ENCODE measurements at regions not wholly inside any gene's neighbourhood (a gene's known extent, or its start where the extent isn't known, plus 50 kb on each side); places are given as distances from the start of the nearest gene placed in this dataset.
A peak's percentile ranks its signal among the peaks of the same experiment; 100 is the strongest.

DNA sequence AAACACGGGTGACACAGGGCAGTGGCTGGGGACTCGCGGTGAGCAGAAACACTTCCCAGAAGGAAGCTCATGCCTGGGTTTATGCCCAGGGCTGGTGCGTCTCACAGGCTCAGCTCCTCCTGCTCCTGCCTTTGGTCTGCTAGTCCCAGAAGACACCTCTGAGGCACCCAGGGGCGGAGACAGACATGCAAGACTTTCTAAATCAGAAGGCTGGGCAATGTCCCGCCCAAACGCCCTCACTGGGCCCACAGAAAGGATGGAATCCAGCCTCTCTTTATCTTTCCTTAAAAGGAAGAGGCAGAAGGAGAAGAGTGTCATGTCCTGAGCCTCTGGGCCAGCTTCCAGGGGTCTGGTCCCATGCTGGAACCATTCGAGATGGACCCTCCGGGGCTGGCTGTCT is 197.7 kb upstream of the RPL38 start:
- Histone ChIP-seq H3K4me1 (ENCODE audit: insufficient read depth, low read length, severe bottlenecking) (no peaks in the 10 kb centered on the region), H3K79me2 (ENCODE audit: insufficient read depth, low read length) (no peaks in the 10 kb centered on the region), H2AFZ (ENCODE audit: low read length) (no peak overlapping the region), H3K27ac (ENCODE audit: low read depth, low read length, poor library complexity, severe bottlenecking) (no peak overlapping the region), H3K4me2 (ENCODE audit: low read length) (no peak overlapping the region), H3K9me3 (ENCODE audit: low read length) (no peaks in the 10 kb centered on the region), H3K4me3 (ENCODE audit: low read depth, low read length, poor library complexity, severe bottlenecking) (no peak overlapping the region), H3K9ac (ENCODE audit: low read length) (no peak overlapping the region), H3F3A (ENCODE audit: insufficient read depth, low read length) (no peaks in the 10 kb centered on the region), H3K9me2 (ENCODE audit: low read depth, low read length) (no peaks in the 10 kb centered on the region), H4K20me1 (ENCODE audit: insufficient read depth, low read length) (no peaks in the 10 kb centered on the region), H3K36me3 (ENCODE audit: insufficient read depth, low read length) (no peaks in the 10 kb centered on the region), H3K27me3 (ENCODE audit: insufficient read depth, low read length) (no peaks in the 10 kb centered on the region)
- TF ChIP-seq, protein P1, sequence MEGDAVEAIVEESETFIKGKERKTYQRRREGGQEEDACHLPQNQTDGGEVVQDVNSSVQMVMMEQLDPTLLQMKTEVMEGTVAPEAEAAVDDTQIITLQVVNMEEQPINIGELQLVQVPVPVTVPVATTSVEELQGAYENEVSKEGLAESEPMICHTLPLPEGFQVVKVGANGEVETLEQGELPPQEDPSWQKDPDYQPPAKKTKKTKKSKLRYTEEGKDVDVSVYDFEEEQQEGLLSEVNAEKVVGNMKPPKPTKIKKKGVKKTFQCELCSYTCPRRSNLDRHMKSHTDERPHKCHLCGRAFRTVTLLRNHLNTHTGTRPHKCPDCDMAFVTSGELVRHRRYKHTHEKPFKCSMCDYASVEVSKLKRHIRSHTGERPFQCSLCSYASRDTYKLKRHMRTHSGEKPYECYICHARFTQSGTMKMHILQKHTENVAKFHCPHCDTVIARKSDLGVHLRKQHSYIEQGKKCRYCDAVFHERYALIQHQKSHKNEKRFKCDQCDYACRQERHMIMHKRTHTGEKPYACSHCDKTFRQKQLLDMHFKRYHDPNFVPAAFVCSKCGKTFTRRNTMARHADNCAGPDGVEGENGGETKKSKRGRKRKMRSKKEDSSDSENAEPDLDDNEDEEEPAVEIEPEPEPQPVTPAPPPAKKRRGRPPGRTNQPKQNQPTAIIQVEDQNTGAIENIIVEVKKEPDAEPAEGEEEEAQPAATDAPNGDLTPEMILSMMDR (IDR thresholded peaks at IDR 0.05; ENCODE audit: low read length) = no peak
- no peak for TF ChIP-seq EZH2 (IDR thresholded peaks at IDR 0.05; ENCODE audit: borderline replicate concordance, low read length)

DNA sequence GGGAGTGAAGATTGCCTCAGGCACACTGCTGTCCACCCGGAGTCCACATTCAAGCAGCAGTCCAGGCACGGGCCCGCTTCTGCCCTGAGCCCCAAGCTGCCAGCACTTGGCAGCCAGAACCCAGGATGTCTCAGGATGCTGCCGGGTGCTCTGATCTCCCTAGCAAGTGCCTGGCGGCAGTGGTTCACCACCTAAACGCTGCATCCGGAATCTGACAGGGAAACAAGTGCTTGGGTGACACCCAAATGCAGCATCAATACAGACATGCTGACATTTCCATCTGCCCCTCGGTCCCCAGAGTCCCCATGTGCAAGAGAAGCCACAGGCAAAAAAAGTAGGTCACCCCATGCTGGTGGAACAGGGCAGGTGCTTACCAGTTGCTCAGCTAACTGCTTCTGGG is 197.1 kb upstream of the RPL38 start:
- no peaks in the 10 kb centered on the region for H3K27me3 ChIP-seq (ENCODE audit: insufficient read depth, low read length)
- no peaks in the 10 kb centered on the region for H3K4me1 ChIP-seq (ENCODE audit: insufficient read depth, low read length, severe bottlenecking)
- H4K20me1 ChIP-seq (ENCODE audit: insufficient read depth, low read length) = no peaks in the 10 kb centered on the region
- no peak overlapping the region for H3K9ac ChIP-seq (ENCODE audit: low read length)
- H3F3A ChIP-seq (ENCODE audit: insufficient read depth, low read length) = no peaks in the 10 kb centered on the region
- H2AFZ ChIP-seq (ENCODE audit: low read length) = no peak overlapping the region
- TF ChIP-seq, protein P1 (IDR thresholded peaks at IDR 0.05; ENCODE audit: low read length) = no peak
- no peak for TF ChIP-seq EZH2 (IDR thresholded peaks at IDR 0.05; ENCODE audit: borderline replicate concordance, low read length)
- H3K4me3 ChIP-seq (ENCODE audit: low read depth, low read length, poor library complexity, severe bottlenecking) = no peak overlapping the region
- no peaks in the 10 kb centered on the region for H3K36me3 ChIP-seq (ENCODE audit: insufficient read depth, low read length)
- no peak overlapping the region for H3K27ac ChIP-seq (ENCODE audit: low read depth, low read length, poor library complexity, severe bottlenecking)
- H3K9me3 ChIP-seq (ENCODE audit: low read length) = no peaks in the 10 kb centered on the region
- no peaks in the 10 kb centered on the region for H3K9me2 ChIP-seq (ENCODE audit: low read depth, low read length)
- no peaks in the 10 kb centered on the region for H3K79me2 ChIP-seq (ENCODE audit: insufficient read depth, low read length)
- H3K4me2 ChIP-seq (ENCODE audit: low read length) = no peak overlapping the region

DNA sequence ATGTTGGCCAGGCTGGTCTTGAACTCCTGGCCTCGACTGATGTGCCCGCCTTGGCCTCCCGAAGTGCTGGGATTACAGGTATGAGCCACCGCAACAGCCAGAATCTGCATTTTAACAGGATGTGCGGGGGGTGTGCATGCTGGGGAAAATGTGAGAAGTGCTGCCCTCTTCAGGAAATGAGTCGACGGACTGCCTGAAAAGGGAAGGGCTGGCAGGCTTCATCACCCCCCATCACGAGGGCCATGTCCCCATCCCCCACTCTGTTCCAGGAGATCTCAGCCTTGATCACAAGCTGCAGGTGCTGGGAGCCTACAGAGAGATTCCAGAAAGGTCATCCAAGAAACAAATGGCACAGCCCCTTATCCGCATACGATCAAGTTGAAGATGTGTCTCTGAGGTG is 195.3 kb upstream of the RPL38 start:
- no peak for TF ChIP-seq EZH2 (IDR thresholded peaks at IDR 0.05; ENCODE audit: borderline replicate concordance, low read length)
- TF ChIP-seq, protein P1 (IDR thresholded peaks at IDR 0.05; ENCODE audit: low read length) = 0 out of 2 replicates have a peak, but pooled peaks have one; percentile 21
- H3K4me3 ChIP-seq (ENCODE audit: low read depth, low read length, poor library complexity, severe bottlenecking) = no peak overlapping the region
- H3K9me3 ChIP-seq (ENCODE audit: low read length) = no peaks in the 10 kb centered on the region
- no peaks in the 10 kb centered on the region for H3K36me3 ChIP-seq (ENCODE audit: insufficient read depth, low read length)
- no peaks in the 10 kb centered on the region for H3K27me3 ChIP-seq (ENCODE audit: insufficient read depth, low read length)
- no peak overlapping the region for H3K27ac ChIP-seq (ENCODE audit: low read depth, low read length, poor library complexity, severe bottlenecking)
- no peaks in the 10 kb centered on the region for H3K9me2 ChIP-seq (ENCODE audit: low read depth, low read length)
- H3F3A ChIP-seq (ENCODE audit: insufficient read depth, low read length) = no peaks in the 10 kb centered on the region
- no peak overlapping the region for H2AFZ ChIP-seq (ENCODE audit: low read length)
- no peak overlapping the region for H3K9ac ChIP-seq (ENCODE audit: low read length)
- no peaks in the 10 kb centered on the region for H4K20me1 ChIP-seq (ENCODE audit: insufficient read depth, low read length)
- H3K4me1 ChIP-seq (ENCODE audit: insufficient read depth, low read length, severe bottlenecking) = no peaks in the 10 kb centered on the region
- no peak overlapping the region for H3K4me2 ChIP-seq (ENCODE audit: low read length)
- H3K79me2 ChIP-seq (ENCODE audit: insufficient read depth, low read length) = no peaks in the 10 kb centered on the region

Measured in OCI-LY1 (cell line).